HG02610 (cell line): ENCODE measurements at regions not wholly inside any gene's neighbourhood (a gene's known extent, or its start where the extent isn't known, plus 50 kb on each side); places are given as distances from the start of the nearest gene placed in this dataset.
"Not testable (repeated sequence)": the region's sequence is repeated elsewhere in the genome, so short reads cannot be mapped to it uniquely, and the experiment has no call there.

Experiments
- ATAC-seq: cut with Tn5 transposase; IDR thresholded peaks from one replicate; pipeline ENCODE4 v1.9.1; 2021; ENCODE audit warnings: mild to moderate bottlenecking, moderate library complexity; ENCODE audit not compliant: unreplicated experiment

DNA sequence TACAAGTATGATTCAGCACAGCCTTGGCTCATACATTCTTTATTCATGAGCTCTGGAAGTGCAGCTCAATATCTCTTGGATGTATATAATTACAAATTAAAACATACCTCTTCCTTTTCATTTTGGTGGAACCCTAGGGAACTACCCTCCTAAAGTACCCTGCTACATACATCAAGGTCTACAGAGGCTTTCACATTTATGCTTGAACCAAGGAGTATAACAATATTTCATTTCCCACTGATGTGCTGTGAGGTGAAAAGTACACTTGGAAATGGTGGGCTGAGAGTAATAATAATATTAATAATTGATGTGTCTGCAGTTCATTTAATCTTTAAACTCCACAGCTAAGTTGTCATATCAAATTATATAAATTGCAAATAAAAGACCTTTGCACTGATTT is 142.2 kb upstream of the LRRC3B start:
- ATAC-seq, result no peak

DNA sequence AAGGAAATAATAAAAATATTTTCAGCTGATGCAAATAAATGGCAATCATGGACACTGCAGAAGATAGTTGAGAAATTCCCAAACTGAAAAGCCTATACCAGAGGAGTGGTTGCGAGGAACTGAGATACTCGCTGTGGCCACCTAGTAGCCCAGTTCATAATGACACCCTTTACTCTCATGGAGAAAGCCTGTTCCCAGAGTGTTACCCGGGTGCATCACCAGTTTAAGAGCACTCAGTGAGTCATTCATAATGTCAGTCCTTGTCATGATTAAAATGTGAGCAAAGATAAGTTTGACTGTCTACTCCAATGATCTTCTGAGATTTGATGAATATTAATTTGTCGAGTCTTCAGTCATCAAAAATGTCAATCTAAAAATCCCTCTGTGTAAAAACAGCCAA is 138.4 kb upstream of the LRRC3B start:
- ATAC-seq, result no peak

DNA sequence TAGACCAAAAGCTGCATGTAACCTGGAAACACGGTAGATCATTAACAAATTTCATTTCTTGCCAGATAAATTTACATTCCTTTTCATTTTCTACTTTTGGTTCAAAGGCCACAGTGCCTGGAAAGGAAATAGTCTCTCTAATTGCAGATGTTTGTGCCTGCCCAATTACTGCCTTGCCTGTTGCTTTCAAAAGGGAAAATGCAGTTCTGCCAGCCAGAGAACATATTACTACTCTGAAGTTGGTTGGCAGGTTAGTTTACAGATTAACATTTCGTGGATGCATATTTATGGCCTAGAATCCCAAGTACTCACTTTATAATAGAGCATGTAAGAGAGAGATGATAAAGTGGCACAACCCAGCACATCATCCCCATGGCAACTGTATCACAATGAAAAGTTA is 124.3 kb upstream of the LRRC3B start:
- ATAC-seq, result no peak

DNA sequence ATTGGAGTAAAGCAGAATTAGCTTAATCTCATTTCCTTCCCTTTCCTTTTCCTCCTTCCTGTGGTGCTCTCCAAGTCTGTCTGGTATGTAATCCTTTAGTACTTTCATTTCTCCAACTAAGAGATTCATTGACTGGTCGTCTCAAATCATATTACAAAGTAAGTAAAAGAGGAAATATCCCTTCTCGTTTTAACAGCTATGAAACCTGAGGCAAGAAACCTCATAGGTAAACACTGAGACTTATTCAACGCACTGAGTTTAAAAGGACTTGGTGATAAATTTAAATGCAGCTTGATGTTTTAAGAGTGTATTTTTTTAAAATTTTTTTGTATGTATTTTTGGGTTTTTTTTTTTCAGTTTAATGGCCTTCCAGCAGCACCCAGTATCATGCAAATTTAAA is 117.2 kb upstream of the LRRC3B start:
- no peak for ATAC-seq

DNA sequence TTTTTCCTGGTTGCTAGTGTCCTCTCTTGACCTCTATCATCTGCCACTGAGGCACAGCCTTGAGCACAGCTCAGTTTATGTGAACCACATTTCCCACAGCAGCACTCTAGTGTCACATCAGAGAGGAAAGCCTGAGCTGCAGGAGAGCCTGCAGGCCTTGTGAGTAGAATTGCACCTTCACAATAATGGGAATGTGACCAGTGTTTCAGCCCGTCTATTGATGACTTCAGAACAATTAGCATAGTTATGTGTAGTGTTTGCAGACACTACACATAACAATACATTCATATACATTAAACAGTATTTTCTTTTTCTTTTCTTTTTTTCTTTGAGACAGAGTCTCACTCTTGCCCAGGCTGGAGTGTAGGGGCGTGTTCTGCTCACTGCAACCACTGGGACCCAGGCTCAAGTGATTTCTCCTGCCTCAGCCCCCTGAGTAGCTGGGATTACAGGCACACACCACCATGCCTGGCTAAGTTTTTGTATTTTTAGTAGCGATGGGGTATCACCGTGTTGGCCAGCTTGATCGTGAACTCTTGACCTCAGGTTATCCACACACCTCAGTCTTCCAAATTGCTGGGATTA is 108.0 kb upstream of the LRRC3B start:
- ATAC-seq, result not testable (repeated sequence)

DNA sequence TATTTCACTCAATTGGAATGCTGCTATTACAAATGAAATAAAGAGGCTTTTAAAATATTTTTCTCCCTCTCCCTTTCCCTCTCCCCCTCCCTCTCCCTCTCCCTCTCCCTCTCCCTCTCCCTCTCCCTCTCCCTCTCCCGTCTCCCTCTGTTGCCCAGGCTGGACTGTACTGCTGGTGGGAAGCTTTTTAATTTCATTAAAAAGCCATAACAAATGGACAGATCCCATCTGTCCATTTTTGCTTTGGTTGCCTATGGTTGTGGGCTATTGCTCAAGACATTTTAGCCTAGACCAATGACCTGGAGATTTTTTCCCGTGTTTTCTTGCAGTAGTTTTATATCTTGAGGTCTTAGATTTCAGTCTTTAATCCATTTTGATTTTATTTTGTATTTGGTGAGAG is 107.2 kb upstream of the LRRC3B start:
- no peak for ATAC-seq

DNA sequence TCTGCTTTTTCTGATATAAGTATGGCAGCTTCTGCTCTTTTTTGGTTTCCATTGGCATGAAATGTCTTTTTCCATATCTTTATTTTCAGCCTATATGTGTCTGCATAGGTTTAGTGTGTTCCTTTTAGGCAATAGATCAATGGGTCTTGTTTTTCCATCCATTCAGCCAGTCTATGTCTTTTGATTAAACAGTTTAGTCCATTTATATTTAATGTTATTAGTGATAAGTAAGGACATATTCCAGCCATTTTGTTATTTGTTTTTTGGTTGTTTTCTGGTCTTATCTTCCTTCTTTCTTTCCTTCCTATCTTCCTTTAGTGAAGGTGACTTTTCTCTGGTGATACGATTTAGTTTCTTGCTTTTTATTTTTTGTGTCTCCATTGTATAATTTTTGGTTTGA is 101.3 kb upstream of the LRRC3B start:
- ATAC-seq, result no peak

DNA sequence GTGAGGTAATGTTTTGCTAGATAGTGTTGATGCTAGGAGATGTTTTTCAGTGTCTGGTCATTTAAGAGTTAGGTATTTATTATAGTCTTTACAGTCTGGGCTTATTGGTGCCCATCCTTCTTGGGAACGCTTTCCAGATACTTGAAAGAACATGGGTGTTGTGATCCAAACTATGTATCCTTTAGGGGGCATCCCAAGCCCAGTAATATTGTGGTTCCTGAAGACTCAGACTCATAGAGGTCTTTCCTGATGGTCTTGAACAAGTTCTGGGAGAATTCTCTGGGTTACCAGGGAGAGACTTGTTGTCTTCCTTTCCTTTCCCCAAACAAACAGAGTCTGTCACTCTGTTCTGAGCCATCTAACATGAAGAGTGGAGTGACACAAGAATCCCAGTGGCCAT is 99.7 kb upstream of the LRRC3B start:
- no peak for ATAC-seq

DNA sequence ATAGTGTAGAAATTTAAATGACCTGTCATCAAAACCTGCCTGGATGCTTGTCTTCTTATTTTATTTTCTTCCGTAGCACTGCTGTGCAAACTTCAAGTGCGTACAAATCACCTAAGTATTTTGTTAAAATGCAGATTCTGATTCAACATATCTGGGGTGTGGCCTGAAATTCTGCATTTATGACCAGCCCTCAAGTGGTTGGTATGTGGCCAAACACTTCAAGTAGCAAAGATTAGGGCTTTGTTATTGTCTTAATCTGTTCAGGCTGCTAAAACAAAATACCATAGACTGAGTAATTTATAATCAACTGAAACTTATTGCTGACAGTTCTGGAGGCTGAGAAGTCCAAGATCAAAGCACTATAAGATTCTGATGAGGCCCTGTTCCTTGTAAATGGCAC is 97.6 kb upstream of the LRRC3B start:
- no peak for ATAC-seq

DNA sequence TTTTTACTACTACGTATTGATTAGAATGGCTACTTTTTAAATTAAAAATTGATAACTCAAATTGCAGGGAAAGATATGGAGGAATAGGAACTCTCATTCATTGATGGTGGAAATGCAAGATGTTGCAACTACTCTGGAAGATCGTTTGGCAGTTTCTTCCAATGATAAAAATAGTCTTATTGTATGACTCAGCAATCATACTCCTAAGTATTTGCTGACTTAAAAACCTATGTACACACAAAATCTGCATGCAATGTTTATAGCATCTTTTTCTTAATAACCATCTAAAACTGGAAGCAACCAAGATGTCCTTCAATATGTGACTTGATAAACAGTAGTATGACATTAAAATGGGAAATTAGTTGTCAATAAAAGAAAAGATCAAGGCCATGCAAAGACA is 87.4 kb upstream of the LRRC3B start:
- no peak for ATAC-seq

DNA sequence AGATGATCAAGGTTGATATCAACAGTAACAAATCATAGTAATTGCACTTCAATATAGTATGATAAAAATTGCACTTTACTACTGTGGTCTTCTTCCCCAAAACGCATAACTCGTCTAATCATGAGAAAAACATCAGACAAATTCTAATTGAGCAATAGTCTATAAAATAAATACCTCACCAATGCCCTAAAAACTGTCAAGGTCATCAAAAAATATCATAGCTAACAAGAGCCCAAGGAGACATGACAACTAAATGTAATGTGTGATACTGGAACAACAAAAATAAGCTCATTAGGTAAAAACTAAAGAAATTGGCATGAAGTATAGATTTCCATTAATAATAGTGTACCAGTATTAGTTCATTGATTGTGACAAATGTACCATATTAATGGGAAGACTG is 85.6 kb upstream of the LRRC3B start:
- no peak for ATAC-seq

DNA sequence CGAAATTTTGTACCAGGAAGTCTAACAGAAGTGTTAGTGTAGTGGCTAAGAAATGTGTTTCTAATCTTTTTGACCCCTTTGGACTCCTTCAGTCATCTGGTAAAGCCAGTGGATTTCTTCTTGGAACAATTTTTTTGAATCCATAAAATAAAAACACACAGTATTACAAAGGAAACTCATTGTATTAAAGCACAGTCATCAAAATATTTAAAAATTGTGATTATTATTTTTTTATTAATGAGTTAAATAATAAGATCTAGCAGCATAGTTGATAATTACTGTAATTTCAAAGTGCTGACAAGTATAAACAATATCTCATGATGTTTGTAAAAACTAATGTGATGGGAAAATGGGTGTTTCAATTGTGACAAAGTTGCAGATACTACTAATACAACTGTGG is 72.2 kb upstream of the LRRC3B start:
- no peak for ATAC-seq

DNA sequence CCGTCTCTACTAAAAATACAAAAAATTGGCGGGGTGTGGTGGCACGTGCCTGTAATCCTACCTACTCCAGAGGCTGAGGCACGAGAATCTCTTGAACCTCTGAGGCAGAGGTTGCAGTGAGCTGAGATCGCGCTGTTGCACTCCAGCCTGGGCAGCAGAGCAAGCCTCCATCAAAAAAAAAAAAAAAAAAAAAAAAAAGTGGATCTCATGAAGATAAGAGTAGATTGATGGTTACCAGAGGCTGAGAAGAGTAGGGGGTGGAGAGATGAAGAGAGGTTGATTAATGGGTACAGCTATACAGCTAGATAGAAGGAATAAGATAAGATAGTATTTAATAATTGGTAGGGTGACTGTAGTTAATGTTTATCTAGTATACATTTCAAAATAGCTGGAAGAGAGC is 65.9 kb upstream of the LRRC3B start:
- no peak for ATAC-seq

DNA sequence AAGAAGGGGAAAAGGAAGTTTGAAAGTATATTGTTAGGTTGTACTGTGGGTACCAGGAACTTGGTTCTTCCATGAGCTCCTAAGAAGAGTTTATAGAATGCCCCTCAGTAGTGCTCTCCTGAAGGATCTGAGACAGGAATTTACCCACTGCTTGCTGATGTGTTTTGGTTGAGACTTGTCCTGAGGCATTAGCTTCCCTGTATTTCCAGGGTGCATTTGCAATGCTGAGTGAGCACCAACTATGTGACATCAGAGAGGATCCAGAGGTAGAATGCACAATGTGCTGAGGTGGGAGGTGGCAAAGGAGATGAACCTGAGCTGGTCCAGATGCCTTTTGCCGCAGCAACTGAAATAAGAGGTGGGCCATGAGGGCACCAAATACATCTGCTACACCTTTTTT is 64.3 kb upstream of the LRRC3B start:
- no peak for ATAC-seq

DNA sequence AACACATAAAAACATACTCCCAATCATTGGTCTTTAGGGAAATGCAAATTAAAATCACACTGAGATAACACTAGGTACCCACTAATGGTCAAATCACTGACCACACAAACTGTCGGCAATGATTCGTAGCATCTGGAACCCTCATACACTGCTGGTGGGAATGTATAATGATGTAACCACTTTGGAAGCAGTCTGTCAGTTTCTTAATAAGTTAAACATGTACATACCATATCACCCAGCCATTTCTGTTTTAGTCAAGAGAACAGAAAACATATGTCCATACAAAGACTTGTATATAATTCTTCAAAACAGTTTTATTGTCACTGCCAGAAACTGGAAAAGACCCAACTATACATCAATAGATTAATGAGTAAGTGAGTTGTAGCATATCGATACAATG is 63.3 kb upstream of the LRRC3B start:
- ATAC-seq, result no peak

DNA sequence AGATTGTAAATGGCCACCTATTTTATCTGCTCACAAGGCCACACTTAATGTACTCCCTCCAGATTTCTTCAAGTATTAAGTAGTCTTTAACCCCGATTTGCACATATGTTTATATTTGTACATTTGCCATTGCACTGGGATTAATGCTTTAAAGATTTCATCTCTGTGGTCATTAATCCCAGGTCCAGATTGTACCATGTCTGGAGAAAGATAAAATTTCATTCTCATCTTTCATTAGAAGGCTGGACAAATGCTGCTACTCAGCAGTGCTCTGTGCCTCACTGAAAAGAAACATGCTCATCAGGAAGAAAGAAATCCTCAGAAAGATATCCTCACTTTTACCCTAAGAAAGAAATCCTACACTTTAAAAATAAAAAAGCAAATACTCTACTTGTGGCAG is 62.5 kb upstream of the LRRC3B start:
- no peak for ATAC-seq

DNA sequence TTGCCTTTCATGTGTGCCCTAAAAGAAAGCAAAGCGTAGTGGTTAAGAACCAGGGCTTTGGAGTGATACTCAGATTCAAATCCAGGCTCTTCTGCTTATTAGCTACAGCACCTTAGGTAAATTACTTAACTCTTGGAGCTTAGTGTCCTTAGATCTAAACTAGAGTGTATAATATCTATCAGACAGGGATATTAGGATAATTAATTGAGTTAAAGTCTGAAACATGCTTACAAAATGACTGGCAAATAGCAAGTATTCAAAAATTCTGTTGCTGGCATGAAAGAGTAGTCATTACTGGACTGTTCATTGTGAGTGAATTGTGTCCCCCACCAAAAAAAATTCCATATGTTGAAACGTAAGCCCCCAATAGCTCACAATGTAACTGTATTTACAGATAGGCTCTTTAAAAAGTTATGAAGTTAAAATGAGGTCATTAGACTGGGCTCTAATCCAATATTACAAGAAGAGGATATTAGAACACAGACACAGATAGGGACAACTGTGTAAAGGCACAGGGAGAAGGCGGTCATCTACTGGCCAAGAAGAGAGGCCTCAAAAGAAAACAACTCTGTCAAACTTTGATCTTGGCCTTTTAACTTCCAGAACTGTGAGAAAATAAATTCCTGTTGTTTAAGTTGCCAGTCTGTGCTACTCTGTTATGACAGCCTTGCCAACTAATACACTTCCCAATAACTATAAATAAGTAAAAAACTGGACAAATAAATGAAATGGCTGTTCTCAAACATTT is 60.4 kb upstream of the LRRC3B start:
- ATAC-seq, result no peak
